ENCODE measurements at regions not wholly inside any gene's neighbourhood (a gene's known extent, or its start where the extent isn't known, plus 50 kb on each side); places are given as distances from the start of the nearest gene placed in this dataset.

- no peak for TF ChIP-seq POLR2AphosphoS5 (IDR thresholded peaks at IDR 0.05)
- no peak for TF ChIP-seq CTCF (IDR thresholded peaks at IDR 0.05)
Observed at GRCh38 chr5:67425514-67425913, 228.9 kb upstream of the CD180 start.

Measured in stomach (tissue), 4 donors.